ENCODE measurements at regions not wholly inside any gene's neighbourhood (a gene's known extent, or its start where the extent isn't known, plus 50 kb on each side); places are given as distances from the start of the nearest gene placed in this dataset.

DNA sequence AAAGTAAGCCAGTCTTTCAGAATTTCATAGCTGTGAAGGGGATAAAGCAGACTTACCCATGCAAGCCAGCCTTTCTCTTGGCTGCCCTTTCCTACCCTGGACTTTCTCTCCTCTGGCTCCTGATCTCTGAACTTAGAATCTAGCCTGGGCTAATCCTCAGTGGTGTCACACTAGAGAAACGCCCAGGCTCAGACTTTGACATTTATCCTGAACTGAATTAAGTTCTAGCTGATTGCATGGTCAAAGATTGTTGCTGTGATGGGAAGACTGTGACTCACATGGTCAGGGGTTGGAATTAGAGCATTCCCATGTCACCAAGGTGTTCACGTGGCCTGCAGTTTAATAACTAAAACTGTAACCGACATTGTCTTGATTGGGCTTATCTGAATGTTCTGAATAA lies 469.5 kb upstream of the FAT1 start:
- no peak for ATAC-seq (ENCODE audit: low read depth)
- Mint-ChIP-seq H3K27ac (no peak overlapping the region), H3K36me3 (no peaks in the 10 kb centered on the region), H3K27me3 (no peaks in the 10 kb centered on the region), H3K9me3 (peaks cover 2% of the 10 kb centered on the region), H3K4me3 (no peak overlapping the region), H3K4me1 (no peaks in the 10 kb centered on the region)
- DNase-seq, result no peak
- POLR2A ChIA-PET, result no interaction called here

DNA sequence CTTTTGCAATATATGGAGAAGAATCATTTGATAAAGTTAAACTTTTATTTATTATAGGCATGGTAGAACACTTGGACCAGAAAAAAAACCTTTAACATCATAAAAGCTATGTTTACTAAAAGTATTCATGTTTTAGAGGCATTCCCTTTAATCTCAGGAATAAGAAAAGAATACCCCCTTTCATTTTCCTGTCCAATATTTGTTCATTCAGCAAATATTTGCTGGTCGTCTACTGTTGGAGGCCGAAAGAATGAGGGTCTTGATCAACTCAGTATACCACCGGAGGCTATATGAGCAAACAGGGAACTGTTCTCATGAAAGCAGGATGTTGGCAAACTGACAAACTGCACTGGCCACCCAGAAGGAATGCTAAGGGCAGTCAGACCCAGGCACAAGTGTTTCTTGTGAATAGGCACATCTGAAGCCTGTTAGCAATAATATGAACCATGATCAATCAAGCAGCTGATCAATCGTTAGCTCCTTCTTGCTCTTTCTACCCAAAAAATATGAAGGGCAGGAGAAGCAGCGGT lies 480.8 kb upstream of the FAT1 start:
- Mint-ChIP-seq H3K27me3 (no peaks in the 10 kb centered on the region), H3K36me3 (no peaks in the 10 kb centered on the region), H3K9me3 (peaks cover 1% of the 10 kb centered on the region), H3K4me1 (no peaks in the 10 kb centered on the region), H3K27ac (no peak overlapping the region), H3K4me3 (no peak overlapping the region)
- no peak for ATAC-seq (ENCODE audit: low read depth)
- no peak for DNase-seq
- POLR2A ChIA-PET, result no interaction called here

DNA sequence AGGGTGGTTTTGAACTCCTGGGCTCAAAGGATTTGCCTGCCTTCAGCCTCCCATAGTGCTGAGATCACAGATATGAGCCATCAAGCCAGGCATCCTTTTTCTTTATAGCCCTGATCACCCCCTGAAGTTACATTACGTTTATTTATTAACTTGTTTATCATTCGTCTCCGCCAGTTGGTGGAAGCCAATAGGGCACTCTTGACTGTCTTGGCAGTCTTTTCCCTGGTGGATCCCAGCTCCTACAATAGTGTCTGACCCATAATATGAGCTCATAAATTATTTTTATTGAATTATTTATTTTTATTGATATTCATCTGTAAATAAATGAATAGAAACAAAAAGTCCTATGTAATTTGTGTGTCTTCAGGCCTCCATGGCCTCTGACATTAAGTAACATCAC lies 484.3 kb upstream of the FAT1 start:
- DNase-seq (no peak), ATAC-seq (ENCODE audit: low read depth) (no peak)
- POLR2A ChIA-PET, result no interaction called here
- Mint-ChIP-seq H3K27me3 (no peaks in the 10 kb centered on the region), H3K36me3 (no peaks in the 10 kb centered on the region), H3K4me1 (no peaks in the 10 kb centered on the region), H3K27ac (no peak overlapping the region), H3K4me3 (no peak overlapping the region), H3K9me3 (peaks cover 7% of the 10 kb centered on the region)

DNA sequence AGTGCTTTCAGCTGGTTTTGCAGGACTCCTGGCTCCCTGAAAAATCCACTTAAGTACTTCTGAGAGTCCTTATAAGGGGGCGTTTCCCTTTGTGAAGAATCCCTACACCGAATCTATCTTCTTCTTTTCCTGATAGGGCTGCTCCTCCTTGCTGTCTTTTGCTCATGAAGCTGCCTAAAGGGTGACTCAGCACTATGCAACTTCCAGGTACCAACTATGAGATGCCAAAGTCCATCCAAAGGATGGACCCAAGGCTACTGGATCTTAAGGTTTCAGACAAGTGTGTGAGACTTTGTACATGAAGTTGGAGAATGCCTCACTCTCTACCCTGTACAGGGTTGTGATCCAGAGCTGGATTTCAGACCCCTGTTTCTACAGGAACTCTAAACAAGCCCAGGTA lies 485.0 kb upstream of the FAT1 start:
- Mint-ChIP-seq H3K27me3 (no peaks in the 10 kb centered on the region), H3K27ac (no peak overlapping the region), H3K4me1 (no peaks in the 10 kb centered on the region), H3K36me3 (no peaks in the 10 kb centered on the region), H3K4me3 (no peak overlapping the region), H3K9me3 (peaks cover 10% of the 10 kb centered on the region)
- DNase-seq (no peak), ATAC-seq (ENCODE audit: low read depth) (no peak)
- POLR2A ChIA-PET, result no interaction called here

DNA sequence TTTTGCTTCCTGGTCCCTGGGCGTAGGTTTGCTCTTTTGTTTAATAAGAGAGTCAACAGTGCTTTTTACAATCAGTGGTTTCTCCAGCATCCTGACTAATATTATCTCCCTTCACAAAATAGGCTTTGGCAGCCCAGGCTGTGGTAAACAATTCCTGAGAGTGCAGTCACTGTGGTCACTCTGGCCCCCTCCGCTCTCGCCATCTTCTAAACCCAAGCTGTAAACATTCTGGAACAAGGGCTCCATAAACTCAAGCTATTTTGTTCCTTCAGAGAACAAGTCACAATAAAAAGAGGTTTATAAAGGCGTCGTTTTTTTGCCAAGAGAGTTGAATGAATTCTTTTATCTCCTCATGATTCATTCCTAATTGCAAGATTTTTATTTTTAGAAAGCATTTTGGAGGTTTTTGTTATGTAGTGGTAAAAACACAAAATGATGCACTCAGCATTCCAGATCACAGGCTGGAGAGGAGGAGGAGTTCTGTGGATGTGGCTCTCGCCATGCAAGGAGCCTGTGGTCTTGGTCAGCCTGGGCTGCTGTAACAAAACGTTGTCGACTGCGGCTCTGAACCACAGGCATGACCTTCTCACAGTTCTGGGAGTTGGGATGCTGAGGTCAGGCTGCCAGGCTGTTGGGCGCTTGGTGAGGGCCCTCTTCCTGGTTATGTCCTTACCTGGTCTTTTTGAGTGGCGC lies 486.4 kb upstream of the FAT1 start:
- no peaks in the 10 kb centered on the region for H3K27me3 Mint-ChIP-seq
- DNase-seq, result no peak
- POLR2A ChIA-PET, result no interaction called here
- no peaks in the 10 kb centered on the region for H3K36me3 Mint-ChIP-seq
- no peak for ATAC-seq (ENCODE audit: low read depth)
- peaks cover 10% of the 10 kb centered on the region for H3K9me3 Mint-ChIP-seq
- H3K27ac Mint-ChIP-seq, result no peak overlapping the region
- H3K4me1 Mint-ChIP-seq, result no peaks in the 10 kb centered on the region
- no peak overlapping the region for H3K4me3 Mint-ChIP-seq

DNA sequence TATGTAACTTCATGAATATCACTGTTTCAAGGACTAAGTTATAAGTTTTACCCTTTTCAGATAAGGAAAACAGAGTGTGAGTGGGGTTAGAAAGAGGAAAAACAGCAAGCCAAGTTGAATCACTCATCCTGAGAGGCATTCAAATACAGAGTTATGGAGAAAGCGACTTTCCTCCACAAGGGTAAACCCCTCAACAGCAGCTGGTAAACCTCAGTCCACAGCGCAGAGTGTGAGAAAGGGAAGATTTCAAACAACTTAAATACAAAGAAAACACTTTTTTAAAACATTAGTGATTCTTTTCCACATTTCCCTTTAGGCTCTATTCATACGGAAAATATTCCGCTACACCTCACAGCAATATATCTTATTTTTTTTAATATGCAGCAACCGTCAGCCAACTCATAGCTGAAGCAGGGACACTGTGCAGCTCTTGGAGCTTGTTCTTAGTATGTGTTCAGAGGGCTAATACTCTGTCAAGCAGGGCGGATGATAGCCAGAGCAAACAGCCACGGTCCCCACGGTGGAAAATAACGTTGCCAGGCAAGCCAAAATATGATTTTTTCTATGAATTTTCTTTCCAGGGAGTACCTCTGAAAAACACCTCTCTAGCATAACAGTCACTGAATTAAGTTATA lies 488.9 kb upstream of the FAT1 start:
- DNase-seq (no peak), ATAC-seq (ENCODE audit: low read depth) (no peak)
- H3K27me3 Mint-ChIP-seq, result no peaks in the 10 kb centered on the region
- H3K4me1 Mint-ChIP-seq, result no peaks in the 10 kb centered on the region
- POLR2A ChIA-PET, result no interaction called here
- no peak overlapping the region for H3K4me3 Mint-ChIP-seq
- H3K36me3 Mint-ChIP-seq, result no peaks in the 10 kb centered on the region
- H3K27ac Mint-ChIP-seq, result no peak overlapping the region
- H3K9me3 Mint-ChIP-seq, result peaks cover 12% of the 10 kb centered on the region

DNA sequence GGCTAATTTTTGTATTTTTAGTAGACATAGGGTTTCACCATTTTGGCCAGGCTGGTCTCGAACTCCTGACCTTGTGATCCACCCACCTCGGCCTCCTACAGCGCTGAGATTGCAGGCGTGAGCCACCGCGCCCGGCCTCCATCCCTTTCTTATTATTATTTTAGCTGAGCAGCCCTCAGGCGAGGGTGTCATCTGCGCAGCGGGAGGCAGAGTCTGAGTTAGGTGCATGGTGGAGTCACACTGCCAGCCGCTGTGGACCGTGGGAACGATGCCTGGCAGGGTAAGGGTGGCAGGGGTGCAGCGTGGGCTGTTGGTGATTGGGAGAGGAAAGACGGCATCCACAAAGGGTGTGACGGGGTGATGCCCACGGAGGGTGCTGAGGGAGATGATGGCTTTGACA lies 491.8 kb upstream of the FAT1 start:
- DNase-seq (no peak), ATAC-seq (ENCODE audit: low read depth) (no peak)
- no peaks in the 10 kb centered on the region for H3K4me1 Mint-ChIP-seq
- H3K4me3 Mint-ChIP-seq, result no peak overlapping the region
- no peaks in the 10 kb centered on the region for H3K36me3 Mint-ChIP-seq
- POLR2A ChIA-PET, result no interaction called here
- H3K27me3 Mint-ChIP-seq, result no peaks in the 10 kb centered on the region
- peaks cover 12% of the 10 kb centered on the region for H3K9me3 Mint-ChIP-seq
- H3K27ac Mint-ChIP-seq, result no peak overlapping the region

DNA sequence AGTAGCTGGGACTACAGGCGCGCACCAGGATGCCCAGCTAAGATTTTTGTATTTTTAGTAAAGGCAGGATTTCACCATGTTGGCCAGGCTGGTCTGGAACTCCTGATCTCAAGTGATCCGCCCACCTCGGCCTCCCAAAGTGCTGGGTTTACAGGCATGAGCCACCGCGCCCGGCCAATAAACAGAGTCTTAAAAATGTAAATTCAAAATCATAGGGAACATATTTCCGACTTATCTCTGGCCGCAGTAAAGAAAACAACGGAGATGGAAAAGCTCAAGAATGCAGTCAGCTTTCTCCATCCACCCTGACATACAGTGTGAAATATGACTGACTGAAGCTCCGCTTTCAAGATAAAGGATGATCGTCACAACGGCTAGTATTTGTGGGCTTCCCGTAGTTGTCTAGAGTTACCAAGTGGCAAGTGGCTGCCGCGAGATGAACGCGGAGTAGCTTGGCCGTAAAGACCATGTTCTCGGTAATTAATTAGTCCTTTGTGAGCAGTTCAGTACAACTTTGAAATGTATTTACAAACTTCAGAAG lies 495.1 kb upstream of the FAT1 start:
- POLR2A ChIA-PET, result no interaction called here
- peaks cover 4% of the 10 kb centered on the region for H3K9me3 Mint-ChIP-seq
- H3K27me3 Mint-ChIP-seq, result no peaks in the 10 kb centered on the region
- ATAC-seq (ENCODE audit: low read depth) (no peak), DNase-seq (no peak)
- H3K36me3 Mint-ChIP-seq, result no peaks in the 10 kb centered on the region
- no peak overlapping the region for H3K4me3 Mint-ChIP-seq
- no peaks in the 10 kb centered on the region for H3K4me1 Mint-ChIP-seq
- H3K27ac Mint-ChIP-seq, result no peak overlapping the region

DNA sequence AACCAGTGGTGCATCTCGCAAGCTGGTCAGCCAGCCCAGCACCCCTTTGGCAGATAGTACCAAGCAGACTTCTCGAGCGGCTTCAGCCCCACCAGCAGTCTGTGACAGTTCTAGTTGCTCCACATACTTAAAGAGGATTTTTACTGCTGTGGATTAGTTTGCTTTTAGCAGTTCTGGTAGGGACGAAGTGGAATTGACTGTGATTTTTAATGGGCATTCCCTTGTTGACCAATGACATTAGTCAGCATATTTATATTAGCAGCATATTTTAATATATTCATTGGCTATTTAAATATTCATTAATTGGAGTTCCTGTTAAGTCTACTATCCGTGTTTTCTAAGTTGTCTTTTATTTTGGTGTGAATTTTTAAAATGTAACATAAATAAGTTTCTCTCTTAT lies 500.9 kb upstream of the FAT1 start:
- POLR2A ChIA-PET, result no interaction called here

DNA sequence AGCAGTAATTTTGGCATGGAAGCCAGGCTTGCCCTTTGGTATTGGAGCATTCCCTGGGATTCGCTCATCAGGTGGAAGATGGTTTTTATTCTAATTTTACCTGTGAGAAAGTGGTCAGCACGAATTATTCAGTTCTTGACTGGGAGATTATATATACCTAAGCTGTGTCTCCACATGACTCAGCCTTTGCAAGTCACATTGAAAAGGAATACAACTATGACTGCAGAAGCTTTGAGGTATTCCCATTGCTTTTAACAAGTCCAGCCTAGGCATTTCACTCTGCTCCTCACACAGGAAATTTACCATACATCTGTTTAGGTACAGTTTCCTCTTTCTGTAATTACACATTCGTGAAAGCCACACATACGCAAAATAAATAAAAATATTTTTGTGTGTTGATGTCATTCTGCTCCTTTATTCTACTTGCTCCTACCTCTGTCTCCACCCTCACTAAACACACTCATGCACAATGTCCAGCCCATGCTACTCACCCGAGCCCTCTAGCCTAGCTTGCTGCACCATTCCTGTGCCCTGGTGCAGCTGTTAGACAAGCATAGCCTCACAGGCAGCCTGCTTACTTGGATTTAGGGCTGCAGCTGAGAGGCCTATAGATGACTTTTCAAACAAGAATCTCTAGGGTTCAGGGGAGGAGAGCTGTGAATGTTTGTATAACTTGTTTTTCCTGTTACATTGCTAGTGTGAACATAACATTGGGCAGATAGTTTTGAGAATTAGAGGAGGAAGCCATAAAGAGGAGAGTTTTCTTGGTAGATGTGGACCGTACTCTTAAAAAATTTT lies 504.4 kb upstream of the FAT1 start:
- Mint-ChIP-seq H3K4me1 (no peaks in the 10 kb centered on the region), H3K27ac (no peak overlapping the region), H3K4me3 (no peak overlapping the region), H3K9me3 (peaks cover 14% of the 10 kb centered on the region), H3K27me3 (no peaks in the 10 kb centered on the region), H3K36me3 (no peaks in the 10 kb centered on the region)
- DNase-seq (no peak), ATAC-seq (ENCODE audit: low read depth) (no peak)
- POLR2A ChIA-PET, result no interaction called here

More for the DNA sequence above, 500.9 kb upstream of the FAT1 start:
- ATAC-seq (ENCODE audit: low read depth), result no peak
- Mint-ChIP-seq H3K4me3 (no peak overlapping the region), H3K9me3 (peaks cover 14% of the 10 kb centered on the region), H3K27me3 (no peaks in the 10 kb centered on the region), H3K27ac (no peak overlapping the region), H3K4me1 (no peaks in the 10 kb centered on the region), H3K36me3 (no peaks in the 10 kb centered on the region)
- no peak for DNase-seq

DNA sequence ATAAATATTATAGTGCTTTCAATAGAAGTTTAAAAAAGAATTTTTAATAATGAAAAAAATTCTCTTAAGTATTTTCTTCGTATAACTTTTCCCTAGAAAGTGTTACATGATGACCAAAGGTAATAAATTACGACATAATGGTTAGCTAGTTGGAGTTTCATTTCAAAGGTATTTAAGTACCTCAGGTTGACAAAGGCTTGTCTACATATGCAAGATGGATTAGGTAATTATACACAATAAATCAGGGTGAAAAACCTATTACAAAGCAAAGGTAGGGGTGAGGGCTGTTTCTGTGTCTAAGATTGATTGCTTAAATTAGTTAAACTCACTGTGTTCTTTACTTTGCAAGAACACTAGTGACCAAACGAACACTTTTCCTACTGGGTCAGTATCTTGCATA lies 508.5 kb upstream of the FAT1 start:
- POLR2A ChIA-PET, result no interaction called here
- no peaks in the 10 kb centered on the region for H3K36me3 Mint-ChIP-seq
- DNase-seq (no peak), ATAC-seq (ENCODE audit: low read depth) (no peak)
- H3K9me3 Mint-ChIP-seq, result peaks cover 5% of the 10 kb centered on the region
- no peak overlapping the region for H3K4me3 Mint-ChIP-seq
- H3K27ac Mint-ChIP-seq, result no peak overlapping the region
- no peaks in the 10 kb centered on the region for H3K27me3 Mint-ChIP-seq
- no peaks in the 10 kb centered on the region for H3K4me1 Mint-ChIP-seq

DNA sequence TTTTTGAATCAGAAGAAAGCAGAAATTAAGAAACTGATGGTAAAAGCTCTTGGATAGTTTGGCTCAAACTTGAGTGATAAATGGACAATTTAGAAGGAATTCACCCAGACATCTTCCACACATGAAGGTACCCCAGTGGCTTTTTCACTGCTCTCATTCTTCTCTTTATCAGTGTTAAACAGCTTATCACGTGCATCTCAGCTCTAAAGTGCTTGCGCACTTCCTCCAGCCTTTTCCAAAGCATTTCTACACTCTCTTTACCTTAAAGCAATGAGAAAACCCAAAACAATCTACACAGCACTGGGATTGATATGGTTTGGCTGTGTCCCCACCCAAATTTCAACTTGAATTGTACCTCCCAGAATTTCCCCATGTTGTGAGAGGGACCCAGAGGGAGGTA lies 509.1 kb upstream of the FAT1 start:
- DNase-seq (no peak), ATAC-seq (ENCODE audit: low read depth) (no peak)
- no peaks in the 10 kb centered on the region for H3K27me3 Mint-ChIP-seq
- no peaks in the 10 kb centered on the region for H3K4me1 Mint-ChIP-seq
- no peak overlapping the region for H3K4me3 Mint-ChIP-seq
- peaks cover 3% of the 10 kb centered on the region for H3K9me3 Mint-ChIP-seq
- H3K27ac Mint-ChIP-seq, result no peak overlapping the region
- POLR2A ChIA-PET, result no interaction called here
- no peaks in the 10 kb centered on the region for H3K36me3 Mint-ChIP-seq

DNA sequence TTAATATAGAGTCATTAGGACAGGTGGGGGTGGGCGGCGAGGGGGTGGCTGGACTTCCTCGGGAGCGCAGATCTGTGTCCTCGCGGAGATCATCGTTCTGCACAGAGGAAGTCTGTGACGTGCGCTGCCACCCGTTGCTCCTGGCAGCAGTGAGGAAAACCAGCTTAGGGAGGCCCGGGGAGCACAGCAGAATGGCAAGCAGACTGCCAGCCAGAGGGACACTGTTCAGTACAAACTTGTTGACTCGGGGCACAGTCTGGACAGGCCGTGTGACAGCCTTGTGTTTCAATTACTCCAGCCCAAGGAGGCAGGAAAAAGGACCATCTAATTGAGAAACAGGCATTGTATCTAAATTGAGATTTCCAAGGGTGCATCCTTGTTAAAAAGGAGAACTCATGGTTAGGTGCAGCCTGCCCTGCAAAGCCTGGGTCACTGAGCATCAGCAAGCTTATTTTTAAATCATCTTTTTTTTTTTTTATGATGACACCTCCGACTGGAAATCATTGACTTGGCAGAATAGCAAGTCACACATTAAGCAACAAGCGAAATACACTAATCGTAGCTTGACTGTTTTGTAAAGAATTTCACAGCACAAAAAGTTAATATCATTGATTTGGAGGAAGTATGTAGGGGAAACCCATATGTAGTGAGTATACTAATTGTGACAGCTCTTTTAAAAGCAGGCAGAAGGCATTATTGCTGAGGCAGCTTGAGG lies 512.0 kb upstream of the FAT1 start:
- Mint-ChIP-seq H3K9me3 (peaks cover 6% of the 10 kb centered on the region), H3K4me1 (no peaks in the 10 kb centered on the region), H3K36me3 (no peaks in the 10 kb centered on the region), H3K4me3 (no peak overlapping the region), H3K27me3 (no peaks in the 10 kb centered on the region), H3K27ac (no peak overlapping the region)
- DNase-seq, result no peak
- POLR2A ChIA-PET, result no interaction called here
- no peak for ATAC-seq (ENCODE audit: low read depth)

Data from activated naive CD8-positive, alpha-beta T cell treated with anti-CD3 and anti-CD28 coated beads, Interleukin-2, amount 10 ng/mL, durations not matched to agents 7 days and 5 days (primary cell).